Fibroblast of the conjunctiva (primary cell): ENCODE measurements at regions not wholly inside any gene's neighbourhood (a gene's known extent, or its start where the extent isn't known, plus 50 kb on each side); places are given as distances from the start of the nearest gene placed in this dataset.

ENCODE experiments used
- DNase-seq: peaks from one replicate; pipeline ENCODE4 v3.0.0-alpha.2; 2010; ENCODE audit warnings: low read depth

DNA sequence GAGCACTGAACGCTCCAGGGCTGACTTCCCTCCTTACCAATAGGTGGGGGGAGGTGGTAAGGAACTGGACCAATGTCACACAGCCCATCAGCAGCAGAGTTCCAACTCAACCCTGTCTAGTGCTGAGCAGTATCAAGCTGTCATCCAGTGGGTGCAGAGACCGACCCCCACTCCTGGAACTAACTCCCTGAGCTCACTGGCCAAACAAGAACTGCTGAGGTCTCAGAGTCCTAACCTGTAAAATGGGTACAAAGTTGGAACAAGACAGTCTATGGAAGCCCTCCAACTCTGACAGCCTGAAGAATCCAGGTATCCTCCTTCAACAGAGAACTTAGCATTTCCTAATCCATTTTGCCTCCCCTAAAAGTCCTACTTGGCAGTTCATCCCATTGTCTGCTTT, 91.1 kb upstream of the CLMN start:
- DNase-seq, result no peak

DNA sequence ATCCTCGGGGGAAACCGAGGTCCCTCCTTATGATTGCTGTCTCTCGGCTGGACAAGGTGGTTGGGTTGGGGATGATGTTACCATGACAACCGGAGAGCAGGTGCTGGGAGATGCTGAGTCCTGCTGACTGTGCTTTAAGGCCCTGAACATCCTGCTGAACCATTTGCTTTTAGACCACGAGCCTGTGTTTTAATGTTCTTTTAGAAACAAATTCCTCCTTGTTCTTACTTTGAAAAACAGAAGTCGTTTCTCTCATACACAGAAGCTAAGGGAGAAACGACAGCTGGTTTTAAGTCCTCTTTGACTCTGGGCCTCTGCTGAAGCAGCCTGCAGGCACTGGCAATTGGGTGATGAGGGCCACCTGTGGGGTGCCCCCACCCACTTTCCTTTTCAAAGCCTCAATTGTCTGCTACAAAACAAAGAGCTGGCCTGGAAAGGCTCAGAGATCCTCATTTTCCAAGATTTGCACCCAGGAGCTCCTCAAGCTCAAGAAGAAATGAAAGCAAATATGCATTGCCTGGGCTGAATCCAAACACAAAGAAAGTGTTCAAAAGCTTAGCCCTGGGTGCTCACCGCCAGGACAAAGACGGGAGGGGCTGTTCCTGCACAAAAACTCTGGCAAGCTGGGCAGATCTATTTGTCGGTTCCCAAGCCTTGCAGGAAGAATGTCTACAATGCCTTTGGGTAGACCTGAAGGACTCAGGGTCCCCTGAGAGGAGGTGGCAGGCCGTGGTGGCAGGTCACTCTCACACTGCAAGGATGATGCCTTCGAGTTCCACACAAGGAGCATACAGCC, 90.0 kb upstream of the CLMN start:
- DNase-seq, result no peak

DNA sequence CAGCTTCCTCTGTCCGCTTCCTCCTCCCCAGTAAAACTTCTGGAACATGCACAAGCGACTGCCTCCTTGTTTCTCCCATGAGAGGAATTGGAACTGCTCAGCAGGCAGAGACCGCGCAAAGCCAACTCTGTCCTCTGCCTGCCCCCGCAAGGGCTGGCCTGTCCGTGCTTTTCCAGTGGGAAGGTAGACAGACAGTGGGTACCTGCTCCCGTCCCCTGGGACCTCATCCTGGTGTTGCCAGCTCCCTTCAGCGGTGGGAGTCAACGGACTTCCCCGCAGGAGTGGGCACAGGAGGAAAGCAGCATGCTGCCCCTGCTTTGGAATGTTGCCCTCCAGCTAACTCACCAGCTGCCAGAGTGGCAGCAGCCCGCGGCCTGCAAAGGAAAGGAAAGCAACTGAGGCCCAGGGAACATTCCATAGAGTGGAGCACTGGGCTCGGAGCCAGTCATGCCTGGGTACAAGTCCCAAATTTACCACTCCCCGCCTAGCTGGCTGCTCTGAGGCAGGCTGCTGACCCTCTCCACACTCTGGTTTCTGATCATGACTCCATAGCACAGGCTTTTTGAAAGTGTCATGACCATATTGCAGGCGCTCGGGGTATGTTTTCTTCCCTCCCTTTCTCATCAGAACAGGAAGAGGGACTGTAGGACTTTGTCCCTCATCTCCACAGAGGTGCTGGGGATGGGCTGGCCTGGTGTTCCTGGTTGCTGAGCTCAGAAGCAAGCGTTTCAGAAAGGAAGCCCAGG, 89.2 kb upstream of the CLMN start:
- DNase-seq, result no peak

DNA sequence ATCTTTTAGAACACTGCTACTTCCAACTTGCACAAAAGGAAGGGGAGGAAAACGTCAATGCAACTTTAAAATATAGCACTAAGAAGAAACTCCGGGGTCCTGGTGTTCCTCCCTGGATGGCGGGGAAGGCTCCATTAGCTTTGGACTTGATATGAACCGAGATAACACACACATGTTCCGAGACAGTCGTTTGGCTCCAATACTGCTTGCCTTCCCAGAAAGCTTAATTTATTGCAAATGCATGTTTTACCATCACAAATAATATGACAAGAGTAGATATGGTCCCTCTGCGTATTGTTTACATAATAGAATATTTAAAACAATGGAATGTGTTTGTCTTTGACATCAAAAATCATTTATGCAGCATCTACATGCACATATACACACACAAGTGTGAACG, 87.6 kb upstream of the CLMN start:
- DNase-seq, result no peak

DNA sequence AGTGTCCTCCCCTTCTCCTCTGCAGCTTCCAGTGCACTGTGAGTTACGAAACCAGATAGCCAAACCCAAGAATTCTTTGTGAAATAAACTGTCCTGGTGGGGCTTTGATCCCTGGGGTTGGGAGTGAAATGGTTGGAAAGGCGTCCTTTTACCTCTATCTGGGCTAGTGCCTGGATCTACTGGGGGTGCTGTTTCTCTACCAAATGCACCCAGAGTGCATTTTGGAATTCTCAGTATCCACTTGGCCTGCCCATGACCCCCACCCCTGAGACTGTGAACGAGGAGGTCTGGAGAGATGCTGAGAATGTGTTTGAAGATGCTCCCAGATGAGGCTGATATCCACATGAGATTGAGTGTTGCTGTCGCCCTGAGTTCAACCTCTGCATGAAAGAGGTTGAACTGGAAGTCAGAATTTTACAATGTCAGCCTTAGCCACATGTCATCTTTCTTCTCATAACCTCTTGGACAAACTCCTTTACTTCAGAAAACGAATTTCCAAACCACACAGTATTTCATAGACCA, 87.1 kb upstream of the CLMN start:
- no peak for DNase-seq

DNA sequence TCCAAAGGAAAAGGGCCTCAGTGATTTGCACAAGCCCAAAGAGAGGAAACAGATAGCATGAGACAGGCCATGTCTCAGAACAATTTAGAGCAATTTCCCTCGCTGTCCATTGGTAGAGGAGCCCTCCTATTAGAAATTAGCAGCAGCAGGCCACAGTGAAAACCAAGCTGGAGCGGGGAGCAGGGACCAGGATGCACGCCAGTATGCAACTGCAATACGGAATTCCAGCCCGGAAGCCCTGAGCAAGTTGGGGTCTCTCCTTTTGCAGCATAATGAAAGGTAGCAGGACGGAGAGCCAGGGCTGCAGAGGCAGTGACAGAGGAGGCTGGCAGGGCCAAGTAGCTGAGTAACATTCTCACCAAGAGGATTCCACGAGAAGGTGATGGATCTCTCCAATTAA, 84.9 kb upstream of the CLMN start:
- DNase-seq, result no peak

DNA sequence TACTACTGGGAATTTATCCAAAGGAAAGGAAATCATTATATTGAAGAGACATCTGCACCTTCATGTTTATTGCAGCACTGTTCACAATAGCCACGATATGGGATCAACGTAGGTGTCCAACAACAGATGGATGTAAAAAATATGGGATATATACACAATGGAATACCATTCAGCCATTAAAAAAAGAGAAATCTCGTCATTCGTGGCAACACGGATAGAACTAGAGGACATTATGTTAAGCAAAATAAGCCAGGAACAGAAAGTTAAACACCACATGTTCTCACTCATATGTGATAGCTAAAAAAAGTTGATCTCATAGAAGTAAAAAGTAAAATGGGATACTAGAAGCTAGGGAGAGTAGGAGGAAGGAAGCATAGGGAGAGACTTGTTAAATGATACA, 82.9 kb upstream of the CLMN start:
- no peak for DNase-seq

DNA sequence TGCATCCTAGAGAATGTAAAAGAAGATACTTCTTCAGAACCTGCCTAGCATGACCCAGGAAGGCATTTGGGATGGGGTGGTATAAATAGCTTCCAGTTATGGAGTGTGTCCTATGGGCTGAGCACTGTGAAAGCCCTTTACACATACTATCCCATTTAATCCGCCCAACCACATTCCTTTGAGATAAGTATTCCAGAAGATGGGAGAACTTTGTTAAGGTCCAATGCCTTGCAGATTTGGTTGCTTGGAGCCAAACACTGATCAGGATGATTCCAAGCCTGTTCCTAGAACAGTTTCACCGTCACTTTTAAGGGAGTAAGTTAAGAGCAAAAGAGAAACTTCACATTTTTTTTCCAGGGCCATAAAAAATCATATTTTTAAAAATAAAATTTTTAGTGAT, 82.5 kb upstream of the CLMN start:
- DNase-seq, result no peak

DNA sequence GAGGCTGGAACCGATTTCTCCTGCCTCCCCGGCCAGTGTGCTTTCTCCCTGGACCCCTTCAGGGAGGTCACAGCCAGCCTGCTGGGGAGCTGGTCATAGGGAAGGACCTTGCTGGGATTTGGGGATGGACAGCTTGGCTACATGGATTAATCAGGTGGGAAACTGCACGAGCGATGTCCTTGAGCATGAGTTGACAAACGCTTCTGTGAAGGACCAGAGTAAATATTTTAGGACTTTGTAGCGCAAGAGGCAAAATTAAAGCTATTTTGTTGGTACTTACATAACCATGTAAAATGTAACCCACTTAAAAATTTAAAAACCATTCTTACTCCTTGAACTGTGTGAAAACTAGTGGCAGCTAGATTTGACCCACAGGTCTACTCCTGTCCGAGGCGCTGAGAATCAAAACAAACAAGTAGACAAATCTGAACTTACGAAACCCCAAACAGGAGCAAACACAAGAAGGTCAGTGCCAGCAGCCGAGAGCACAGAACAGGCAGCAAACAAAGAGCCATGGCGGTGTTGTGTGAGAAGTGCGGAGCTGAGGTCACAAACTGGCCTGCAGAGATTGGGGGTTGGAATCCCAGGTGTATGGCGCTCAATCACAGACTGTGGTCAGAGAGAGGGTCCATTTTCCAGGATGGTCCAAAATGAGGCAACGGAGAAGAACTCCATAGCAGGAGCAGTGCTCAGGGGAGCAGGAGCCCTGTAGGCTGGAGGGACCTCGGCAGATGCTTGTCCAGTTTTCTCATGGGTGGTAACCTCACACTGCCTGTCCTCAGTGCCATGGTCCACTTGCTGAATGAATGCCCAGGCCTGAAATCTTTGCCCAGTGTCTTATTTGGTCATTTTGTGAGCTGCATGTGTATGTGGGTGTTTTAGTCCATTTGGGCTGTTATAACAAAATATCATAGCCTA, 79.2 kb upstream of the CLMN start:
- DNase-seq, result no peak

DNA sequence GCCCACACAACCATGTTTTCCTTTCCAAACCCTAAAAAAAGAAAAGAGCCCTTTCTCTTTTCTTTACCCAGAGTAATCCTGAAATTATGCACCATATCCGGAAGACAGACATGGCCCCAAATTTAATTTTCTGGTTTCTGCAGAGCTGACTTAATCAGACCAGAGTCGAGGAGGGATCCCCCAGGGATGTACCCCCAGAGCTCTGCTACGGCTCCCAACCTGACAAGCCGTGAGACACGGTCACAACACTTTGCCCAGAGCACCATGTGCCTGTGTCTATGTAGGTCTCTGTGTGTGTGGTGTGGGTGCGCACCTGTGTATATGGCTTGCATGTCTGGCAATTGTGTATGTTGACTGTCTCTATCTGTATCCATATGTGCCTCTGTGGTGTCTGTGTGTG, 77.6 kb upstream of the CLMN start:
- DNase-seq, result no peak

DNA sequence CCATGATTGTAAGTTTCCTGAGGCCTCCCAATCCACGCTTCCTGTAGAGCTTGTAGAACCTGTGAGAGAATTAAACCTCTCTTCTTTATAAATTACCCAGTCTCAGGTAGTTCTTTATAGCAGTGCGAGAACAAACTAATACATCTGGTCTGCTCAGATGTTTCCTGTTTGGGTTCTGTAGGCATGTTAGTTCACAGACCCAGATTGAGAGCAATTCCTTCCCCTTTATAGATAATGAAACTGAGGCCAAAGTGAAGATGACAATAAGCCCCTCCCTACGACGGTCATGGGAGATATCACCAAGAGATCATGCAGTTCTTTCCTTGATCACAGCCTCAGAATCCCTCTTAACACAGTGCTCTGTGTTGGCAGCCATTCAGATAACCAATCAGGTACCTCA, 76.5 kb upstream of the CLMN start:
- DNase-seq, result no peak

DNA sequence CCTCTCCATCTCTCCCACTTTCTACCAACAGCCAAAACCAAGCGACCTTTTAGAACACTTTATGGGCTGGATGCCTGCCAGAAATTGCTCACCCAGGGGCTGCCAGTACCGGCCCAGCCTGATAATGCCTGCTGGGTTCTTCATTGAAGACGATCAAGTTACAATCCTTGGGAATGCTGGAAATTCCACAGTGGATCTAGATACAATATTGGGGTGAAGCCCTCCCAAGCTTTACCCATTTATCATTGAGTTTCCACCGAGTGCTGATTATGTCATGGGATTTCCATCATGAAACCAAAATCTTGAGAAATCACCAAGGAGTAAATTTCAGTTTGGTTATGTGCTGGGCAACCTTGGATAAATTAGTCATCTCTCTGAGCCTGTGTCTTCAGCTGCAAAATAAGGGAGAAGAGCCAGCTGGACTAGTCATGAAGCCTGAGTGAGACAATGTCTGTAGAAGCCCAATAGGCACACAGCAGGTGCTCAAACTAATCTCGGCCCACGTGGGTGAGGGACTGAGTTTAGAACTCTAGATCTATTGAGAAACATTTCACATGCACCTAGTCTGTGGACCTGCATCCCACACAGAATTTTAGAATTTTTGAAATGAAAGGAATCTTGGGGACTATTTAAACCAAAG, 75.5 kb upstream of the CLMN start:
- no peak for DNase-seq

DNA sequence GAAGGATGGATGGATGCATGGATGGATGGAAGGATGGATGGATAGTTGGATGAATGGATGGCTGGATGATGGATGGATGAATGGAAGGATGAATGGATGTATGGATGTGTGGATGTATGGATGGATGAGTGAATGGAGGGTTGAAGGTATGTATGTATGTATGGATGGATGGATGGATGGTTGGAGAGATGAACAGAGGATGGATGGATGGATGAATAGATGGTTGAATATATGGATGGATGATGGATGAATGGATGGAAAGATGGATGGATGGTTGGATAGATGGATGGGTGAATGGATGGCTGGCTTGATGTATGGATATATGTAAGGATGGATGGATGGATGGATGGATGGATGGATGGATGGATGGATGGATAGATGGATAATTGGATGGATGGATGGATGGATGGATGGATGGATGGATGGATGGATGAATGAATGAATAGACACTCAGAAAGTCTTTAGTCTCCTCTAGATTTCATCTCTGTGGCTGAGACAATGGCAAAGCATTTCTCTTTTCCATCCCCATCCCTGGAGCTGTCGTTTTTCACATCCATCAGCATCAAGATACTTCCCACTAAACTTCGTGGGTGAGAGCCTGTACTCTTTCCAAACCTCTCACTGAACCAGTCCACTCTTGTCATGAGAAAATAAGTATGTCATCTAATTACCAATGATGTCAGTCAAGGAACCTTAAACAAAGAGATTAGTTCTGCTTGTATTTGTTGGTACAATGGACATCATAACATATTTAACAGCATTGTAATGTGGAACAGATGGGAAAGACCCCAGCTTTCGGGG, 74.8 kb upstream of the CLMN start:
- DNase-seq, result no peak

DNA sequence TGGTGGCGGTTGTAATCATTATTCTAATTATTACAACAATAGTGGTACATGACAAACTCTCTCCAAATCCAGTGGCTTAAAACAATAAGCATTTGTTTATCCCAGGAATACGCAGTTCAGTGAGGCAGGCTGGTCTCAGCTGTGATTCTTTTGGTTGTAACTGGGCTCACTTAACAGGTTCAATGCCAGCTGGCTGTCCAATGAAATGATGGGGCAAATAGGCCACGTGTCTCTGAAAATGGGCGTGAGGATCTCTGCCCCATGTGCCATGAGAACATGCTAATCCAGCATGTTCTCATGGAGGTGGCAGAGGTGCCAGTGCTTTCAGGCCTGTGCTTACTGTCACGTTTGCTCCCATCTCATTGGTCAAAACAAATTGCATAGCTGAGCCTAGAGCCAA, 73.1 kb upstream of the CLMN start:
- DNase-seq, result no peak

DNA sequence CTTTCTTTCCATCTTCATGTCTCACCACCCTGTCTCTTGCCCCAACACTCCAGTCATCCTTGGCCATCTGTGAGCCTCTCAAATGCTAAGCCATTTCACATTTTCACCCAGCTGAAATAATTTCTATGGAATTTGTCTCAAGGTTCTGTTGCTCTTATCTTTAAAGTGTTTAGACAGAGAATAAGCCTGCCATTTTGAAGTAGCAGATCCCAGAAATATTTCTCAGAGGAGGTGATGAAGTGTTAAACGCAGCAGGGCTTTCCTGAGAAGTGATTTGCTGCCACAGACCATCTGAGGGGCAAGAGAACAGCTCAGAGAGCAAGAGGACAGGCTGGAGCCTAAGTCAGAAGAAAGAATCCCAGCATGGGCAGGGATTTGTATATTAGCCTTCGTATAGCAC, 71.6 kb upstream of the CLMN start:
- no peak for DNase-seq

DNA sequence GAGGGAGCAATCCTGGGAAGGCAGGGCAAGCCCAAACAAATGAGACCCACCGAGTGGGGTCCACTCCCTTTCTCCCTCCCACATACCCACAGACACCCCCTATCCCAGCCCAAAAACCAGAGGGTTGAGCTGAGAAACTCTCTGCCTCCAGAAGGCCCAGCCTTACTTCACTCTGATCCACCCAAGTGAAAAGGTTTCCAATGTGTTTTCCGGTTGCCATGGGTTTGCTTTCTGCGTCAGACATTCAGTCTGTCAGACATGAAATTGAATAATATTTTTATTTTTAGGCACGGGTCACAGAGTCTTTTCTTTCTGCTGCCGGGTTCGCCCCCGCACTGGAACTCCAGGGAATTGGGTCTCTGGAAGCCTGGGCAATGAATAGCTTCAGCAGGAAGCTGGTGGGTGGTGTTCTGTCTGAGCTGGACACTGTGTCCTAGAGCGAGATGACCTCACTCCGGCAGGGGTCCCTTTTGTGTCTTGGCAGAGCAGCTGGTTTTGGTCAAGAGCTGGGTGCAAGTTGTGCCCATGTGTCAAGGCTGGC, 69.8 kb upstream of the CLMN start:
- no peak for DNase-seq

DNA sequence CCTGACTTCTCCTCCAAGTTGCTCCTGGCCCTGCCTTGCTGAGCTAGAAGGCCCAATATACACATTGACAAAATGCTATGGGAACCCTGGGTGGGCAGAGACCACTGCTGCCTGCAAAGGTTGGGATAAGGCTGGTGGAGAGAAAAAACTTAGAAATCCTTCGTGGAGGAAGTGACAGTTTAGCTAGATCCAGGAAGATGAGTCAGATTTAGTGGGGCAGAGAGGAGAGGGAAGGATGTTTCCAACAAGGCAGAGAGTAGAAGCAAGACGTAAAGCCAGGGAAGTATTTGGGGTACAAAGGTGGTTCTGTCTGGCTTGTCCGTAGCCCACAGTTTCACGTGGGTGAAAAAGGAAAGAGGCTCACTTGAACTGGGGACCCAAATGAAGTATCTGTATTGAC, 69.0 kb upstream of the CLMN start:
- no peak for DNase-seq

DNA sequence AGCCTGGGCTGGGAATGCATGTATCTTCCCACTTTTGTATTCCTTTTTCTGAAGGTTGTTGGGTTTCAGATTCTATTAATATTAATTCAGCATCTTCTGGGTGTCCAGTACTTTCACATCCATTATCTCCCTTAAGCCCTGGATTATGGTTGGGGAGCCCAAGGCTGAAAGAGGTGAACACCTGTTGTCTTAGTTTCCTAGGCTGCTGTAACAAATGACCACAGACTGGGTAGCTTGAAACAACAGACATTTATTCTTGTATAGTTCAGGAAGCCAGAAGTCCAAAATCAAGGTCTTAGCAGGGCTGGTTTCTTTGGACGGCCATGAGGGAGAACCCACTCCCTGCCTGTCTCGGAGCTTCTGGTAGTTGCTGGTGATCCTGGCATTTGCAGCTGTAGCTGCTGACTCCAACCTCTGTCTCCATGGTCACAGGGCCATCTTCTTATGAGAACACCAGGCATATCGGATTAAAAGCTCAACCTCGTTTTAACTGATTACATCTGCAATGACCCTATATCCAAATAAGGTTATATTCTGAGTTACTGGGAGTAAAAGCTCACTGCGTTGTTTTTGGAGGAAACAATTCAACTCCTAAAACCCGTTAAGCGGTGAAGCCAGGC, 68.2 kb upstream of the CLMN start:
- no peak for DNase-seq

DNA sequence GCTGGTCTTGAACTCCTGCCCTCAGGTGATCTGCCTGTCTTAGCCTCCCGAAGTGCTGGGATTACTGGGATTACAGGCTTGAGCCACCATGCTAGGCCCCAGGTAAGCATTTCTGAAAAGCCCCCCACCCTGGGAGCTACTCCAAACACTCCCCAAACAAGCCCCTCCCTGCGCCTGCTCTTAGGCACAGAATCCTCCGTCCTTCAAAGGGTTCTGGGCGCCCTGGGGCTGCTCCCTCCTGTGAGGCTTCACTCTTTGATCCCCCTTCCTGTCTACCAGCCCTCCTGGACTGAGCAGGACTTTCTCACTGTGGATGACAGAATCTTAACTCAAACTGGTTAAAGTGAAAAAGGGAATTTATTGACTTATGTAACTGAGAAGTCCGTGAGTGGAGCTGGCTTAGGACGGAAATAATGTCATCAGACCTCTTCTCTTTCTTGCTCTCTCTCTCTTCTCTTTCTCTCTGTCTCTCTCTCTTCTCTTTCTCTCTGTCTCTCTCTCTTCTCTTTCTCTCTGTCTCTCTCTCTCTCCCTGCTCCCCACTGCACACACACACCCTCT, 66.9 kb upstream of the CLMN start:
- DNase-seq, result no peak

DNA sequence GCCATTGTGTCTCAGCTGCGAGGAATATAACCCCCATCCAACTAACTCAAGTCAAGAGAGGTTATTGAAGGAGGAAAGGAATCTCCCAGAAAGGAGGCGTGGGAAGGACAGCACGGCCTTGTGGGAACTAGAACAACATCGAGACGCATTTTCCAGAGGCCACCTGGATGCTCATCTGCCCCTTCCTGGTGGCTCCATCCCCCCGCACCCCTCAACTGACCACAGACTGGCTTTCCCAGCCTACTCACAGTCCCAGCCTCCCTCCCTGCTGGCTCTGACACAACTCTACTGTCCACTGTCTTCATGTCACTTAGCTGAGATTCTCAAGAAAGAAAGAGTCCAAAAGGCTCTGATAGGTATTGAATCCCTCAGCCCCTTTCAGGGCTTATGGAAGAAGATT, 66.0 kb upstream of the CLMN start:
- no peak for DNase-seq
